Lower lobe of right lung (tissue), 2 donors: ENCODE measurements at regions not wholly inside any gene's neighbourhood (a gene's known extent, or its start where the extent isn't known, plus 50 kb on each side); places are given as distances from the start of the nearest gene placed in this dataset.

Experiments
- ATAC-seq, 2 donors: fragments of 200-7000 bp; cut with Tn5 transposase; one replicate each; pipeline ENCODE4 v1.9.1; 2020 to 2022; ENCODE audit warnings: mild to moderate bottlenecking in 2 of 2, moderate library complexity in 2 of 2
- DNase-seq: peaks from one replicate; pipeline ENCODE4 v3.0.0-alpha.2; 2020
- H3K27ac ChIP-seq: fragments of 200-600 bp; one replicate; pipeline ENCODE4 v1.8.0; 2022
- H3K27me3 ChIP-seq: fragments of 200-600 bp; one replicate; pipeline ENCODE4 v1.8.0; 2022; ENCODE audit warnings: low read depth
- H3K36me3 ChIP-seq: fragments of 200-600 bp; one replicate; pipeline ENCODE4 v1.8.0; 2022; ENCODE audit warnings: mild to moderate bottlenecking
- H3K4me1 ChIP-seq: fragments of 200-600 bp; one replicate; pipeline ENCODE4 v1.8.0; 2022
- H3K4me3 ChIP-seq: fragments of 200-600 bp; one replicate; pipeline ENCODE4 v1.8.0; 2022; ENCODE audit warnings: mild to moderate bottlenecking
- H3K9me3 ChIP-seq: fragments of 200-600 bp; one replicate; pipeline ENCODE4 v1.8.0; 2022
- intact Hi-C: fragments of 100-400 bp; cut with DNase I; formaldehyde crosslinking; loops from one replicate; pipeline ENCODE4 v1.11.0; 2022
- TF ChIP-seq, protein P1 (sequence below): fragments of 200-600 bp; IDR thresholded peaks from one replicate; pipeline ENCODE4 v1.8.0; 2022; ENCODE audit warnings: antibody characterized with exemption, mild to moderate bottlenecking
- donor health status: DM: no; HTN: yes; CAD: no; lungs with severe emphysema.

DNA sequence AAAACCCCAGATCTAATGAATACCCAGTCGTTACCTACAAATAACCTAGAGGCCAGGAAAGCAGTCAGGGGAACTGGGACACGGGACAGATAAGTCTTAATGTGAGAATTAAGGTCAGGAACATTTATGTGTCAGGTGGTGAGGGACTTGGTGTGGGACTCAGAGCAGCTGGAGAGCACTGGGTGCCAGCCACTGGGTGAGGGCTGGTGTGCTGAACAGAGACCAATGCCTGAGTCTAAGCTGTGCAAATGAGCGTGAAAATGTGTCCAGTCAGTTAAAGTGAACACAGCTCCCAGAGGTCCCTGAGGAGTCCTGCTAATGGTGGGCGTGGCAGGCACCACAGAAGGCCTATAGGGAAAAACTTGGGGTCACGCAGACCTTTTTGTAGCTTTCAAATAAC is 225.9 kb downstream of the C1D start:
- TF ChIP-seq, protein P1, sequence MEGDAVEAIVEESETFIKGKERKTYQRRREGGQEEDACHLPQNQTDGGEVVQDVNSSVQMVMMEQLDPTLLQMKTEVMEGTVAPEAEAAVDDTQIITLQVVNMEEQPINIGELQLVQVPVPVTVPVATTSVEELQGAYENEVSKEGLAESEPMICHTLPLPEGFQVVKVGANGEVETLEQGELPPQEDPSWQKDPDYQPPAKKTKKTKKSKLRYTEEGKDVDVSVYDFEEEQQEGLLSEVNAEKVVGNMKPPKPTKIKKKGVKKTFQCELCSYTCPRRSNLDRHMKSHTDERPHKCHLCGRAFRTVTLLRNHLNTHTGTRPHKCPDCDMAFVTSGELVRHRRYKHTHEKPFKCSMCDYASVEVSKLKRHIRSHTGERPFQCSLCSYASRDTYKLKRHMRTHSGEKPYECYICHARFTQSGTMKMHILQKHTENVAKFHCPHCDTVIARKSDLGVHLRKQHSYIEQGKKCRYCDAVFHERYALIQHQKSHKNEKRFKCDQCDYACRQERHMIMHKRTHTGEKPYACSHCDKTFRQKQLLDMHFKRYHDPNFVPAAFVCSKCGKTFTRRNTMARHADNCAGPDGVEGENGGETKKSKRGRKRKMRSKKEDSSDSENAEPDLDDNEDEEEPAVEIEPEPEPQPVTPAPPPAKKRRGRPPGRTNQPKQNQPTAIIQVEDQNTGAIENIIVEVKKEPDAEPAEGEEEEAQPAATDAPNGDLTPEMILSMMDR: no peak
- intact Hi-C loops: no loop called here
- no peak for ATAC-seq
- no peak overlapping the region for H3K4me3 ChIP-seq
- H3K4me1 ChIP-seq: no peaks in the 10 kb centered on the region
- H3K27ac ChIP-seq: no peak overlapping the region
- H3K27me3 ChIP-seq: no peaks in the 10 kb centered on the region
- H3K9me3 ChIP-seq: no peaks in the 10 kb centered on the region
- no peak for DNase-seq
- H3K36me3 ChIP-seq: no peaks in the 10 kb centered on the region

DNA sequence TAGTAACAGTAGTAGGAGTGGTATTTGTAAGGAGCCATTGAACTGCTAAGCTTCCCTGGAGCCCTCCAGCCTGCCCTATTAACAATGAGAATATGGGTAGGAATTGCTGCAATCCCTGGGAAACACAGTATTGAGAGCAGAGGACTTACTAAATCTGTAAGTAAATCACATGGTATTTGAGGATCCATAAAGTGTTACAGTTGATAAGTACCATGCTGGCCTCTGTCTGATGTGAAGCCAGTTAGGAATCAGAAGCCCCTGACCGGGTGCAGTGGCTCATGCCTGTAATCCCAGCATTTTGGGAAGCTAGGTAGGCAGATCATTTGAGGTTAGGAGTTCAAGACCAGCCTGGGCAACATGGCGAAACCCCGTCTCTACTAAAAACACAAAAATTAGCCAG is 224.6 kb downstream of the C1D start:
- no peaks in the 10 kb centered on the region for H3K27me3 ChIP-seq
- TF ChIP-seq, protein P1: no peak
- no peak for DNase-seq
- ATAC-seq: no peak
- no peaks in the 10 kb centered on the region for H3K9me3 ChIP-seq
- intact Hi-C loops: no loop called here
- no peak overlapping the region for H3K27ac ChIP-seq
- no peak overlapping the region for H3K4me3 ChIP-seq
- H3K4me1 ChIP-seq: no peaks in the 10 kb centered on the region
- no peaks in the 10 kb centered on the region for H3K36me3 ChIP-seq

DNA sequence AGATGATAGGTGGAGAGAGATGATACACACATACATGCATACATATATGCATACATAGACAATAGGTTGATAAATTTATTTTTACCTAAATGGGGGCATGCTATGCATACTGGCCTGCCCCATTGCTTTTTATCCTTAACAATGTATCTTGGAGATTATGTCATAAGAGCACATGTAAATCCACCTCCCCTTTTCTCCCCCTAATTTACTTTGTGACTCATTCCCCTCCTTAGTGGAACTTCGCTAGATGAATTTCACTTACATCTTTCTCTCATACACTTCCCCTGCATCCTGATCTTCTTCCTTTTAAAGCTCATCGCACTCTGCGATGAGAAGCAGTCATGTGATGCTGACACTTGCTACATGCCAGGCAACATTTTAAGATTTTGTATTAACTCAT is 223.6 kb downstream of the C1D start:
- DNase-seq (no peak), ATAC-seq (no peak)
- Histone ChIP-seq H3K9me3 (no peaks in the 10 kb centered on the region), H3K27ac (no peak overlapping the region), H3K27me3 (no peaks in the 10 kb centered on the region), H3K4me1 (no peaks in the 10 kb centered on the region), H3K36me3 (no peaks in the 10 kb centered on the region), H3K4me3 (no peak overlapping the region)
- intact Hi-C loops: no loop called here
- TF ChIP-seq, protein P1: no peak

DNA sequence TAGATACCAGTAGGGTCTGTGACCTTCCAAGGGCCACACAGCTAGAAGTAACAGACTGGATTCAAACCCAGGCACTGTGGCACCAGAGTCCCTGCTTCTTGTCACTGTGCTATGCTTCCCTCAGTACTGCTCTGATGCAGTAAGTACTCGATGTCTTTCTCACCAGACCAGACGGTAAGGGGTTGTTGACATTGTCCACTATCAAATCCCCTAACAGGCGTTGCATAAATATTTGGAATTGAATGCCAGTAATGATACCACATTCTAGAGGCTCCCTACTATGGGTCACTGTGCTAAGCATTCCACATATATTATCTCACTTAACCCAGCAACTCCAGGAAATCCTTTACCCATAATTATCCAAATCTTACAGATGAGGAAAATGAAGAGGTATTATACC is 223.1 kb downstream of the C1D start:
- intact Hi-C loops: no loop called here
- Histone ChIP-seq H3K9me3 (no peaks in the 10 kb centered on the region), H3K27me3 (no peaks in the 10 kb centered on the region), H3K36me3 (no peaks in the 10 kb centered on the region), H3K4me3 (no peak overlapping the region), H3K27ac (no peak overlapping the region), H3K4me1 (no peaks in the 10 kb centered on the region)
- TF ChIP-seq, protein P1: no peak
- DNase-seq (no peak), ATAC-seq (no peak)

DNA sequence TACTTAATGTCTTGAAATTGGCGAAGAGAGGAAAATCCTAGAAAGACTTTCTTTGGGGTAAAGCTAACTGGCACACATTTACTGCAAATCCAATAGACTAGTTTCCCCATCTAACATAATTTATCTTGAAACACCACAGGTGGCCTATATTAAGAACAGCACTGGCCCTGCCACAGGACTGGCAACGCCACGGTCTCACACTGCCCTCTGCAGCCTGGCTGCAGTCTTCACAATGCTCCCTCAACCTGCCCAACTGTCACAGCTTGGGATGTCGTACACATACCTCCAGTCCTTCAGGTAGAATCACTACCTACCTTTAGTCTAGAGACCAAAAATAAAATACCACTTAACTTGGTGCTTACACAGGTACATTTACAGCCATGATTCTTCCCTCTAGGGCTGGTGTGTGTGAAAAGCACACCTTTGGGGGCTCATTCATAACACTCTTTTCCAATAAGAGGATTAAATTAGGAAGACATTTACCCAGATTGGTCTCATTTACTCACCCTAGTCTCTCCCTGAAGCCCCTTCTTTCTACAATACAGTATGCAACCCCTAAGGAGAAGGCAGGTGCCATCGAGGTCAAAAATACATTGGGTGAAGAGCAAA is 222.2 kb downstream of the C1D start:
- no peaks in the 10 kb centered on the region for H3K9me3 ChIP-seq
- H3K27me3 ChIP-seq: no peaks in the 10 kb centered on the region
- intact Hi-C loops: no loop called here
- ATAC-seq (peak; percentile 89 to 96), DNase-seq (peak; percentile 61)
- no peaks in the 10 kb centered on the region for H3K4me1 ChIP-seq
- H3K36me3 ChIP-seq: no peaks in the 10 kb centered on the region
- no peak overlapping the region for H3K27ac ChIP-seq
- H3K4me3 ChIP-seq: no peak overlapping the region
- TF ChIP-seq, protein P1: peak; percentile 83
